ENCODE measurements at regions not wholly inside any gene's neighbourhood (a gene's known extent, or its start where the extent isn't known, plus 50 kb on each side); places are given as distances from the start of the nearest gene placed in this dataset.

DNA sequence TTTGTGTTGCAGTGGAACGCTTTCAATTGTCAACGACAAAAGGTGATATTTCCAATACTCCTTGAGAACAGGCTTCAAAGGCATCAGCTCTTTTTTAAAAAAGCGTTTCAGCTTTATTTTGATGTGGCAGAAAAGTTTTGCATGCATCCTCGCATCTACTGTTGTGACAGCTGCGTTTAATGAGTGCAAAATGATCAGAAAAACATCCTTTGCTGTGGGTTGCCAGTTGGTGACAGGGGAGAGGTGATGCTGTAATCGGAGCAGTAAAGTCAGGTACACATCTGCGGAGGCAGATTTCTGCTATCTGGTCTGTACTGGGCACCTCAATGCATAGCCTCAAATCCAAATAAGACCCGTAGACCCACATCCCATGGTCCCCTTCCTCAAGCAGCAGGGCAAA, 91.9 kb upstream of the POU3F3 start:
- Mint-ChIP-seq H3K36me3 (ENCODE audit: low read depth) (peaks cover 3% of the 10 kb centered on the region; the same call in 1 of the 3 replicates), H3K27ac (no peak overlapping the region), H3K27me3 (ENCODE audit: insufficient read depth, low read depth, poor library complexity) (peaks cover 4% of the 10 kb centered on the region), H3K9me3 (no peaks in the 10 kb centered on the region; the same call in 2 of the 3 replicates), H3K4me3 (no peak overlapping the region), H3K4me1 (peaks cover 33% of the 10 kb centered on the region)
- no peak overlapping the region for H3K27ac ChIP-seq (ENCODE audit: low read depth)
- no peak overlapping the region for H3K4me2 ChIP-seq
- TF ChIP-seq POLR2AphosphoS5 (IDR thresholded peaks at IDR 0.05; ENCODE audit: low read depth) (no peak), ZNF114 (CRISPR knock-in tag; IDR thresholded peaks at IDR 0.05) (no peak), CREB1 (CRISPR knock-in tag; IDR thresholded peaks at IDR 0.05; ENCODE audit: low read depth) (no peak), STAT1 (IDR thresholded peaks at IDR 0.05; ENCODE audit: unreplicated experiment) (no peak), NANOG (IDR thresholded peaks at IDR 0.05; ENCODE audit: borderline replicate concordance) (no peak), EZH2 (IDR thresholded peaks at IDR 0.05; ENCODE audit: low read depth, unreplicated experiment) (no peak), EZH2phosphoT487 (IDR thresholded peaks at IDR 0.05; ENCODE audit: unreplicated experiment) (no peak), JUNB (IDR thresholded peaks at IDR 0.05; ENCODE audit: unreplicated experiment) (no peak)
- TF ChIP-seq, protein P1, sequence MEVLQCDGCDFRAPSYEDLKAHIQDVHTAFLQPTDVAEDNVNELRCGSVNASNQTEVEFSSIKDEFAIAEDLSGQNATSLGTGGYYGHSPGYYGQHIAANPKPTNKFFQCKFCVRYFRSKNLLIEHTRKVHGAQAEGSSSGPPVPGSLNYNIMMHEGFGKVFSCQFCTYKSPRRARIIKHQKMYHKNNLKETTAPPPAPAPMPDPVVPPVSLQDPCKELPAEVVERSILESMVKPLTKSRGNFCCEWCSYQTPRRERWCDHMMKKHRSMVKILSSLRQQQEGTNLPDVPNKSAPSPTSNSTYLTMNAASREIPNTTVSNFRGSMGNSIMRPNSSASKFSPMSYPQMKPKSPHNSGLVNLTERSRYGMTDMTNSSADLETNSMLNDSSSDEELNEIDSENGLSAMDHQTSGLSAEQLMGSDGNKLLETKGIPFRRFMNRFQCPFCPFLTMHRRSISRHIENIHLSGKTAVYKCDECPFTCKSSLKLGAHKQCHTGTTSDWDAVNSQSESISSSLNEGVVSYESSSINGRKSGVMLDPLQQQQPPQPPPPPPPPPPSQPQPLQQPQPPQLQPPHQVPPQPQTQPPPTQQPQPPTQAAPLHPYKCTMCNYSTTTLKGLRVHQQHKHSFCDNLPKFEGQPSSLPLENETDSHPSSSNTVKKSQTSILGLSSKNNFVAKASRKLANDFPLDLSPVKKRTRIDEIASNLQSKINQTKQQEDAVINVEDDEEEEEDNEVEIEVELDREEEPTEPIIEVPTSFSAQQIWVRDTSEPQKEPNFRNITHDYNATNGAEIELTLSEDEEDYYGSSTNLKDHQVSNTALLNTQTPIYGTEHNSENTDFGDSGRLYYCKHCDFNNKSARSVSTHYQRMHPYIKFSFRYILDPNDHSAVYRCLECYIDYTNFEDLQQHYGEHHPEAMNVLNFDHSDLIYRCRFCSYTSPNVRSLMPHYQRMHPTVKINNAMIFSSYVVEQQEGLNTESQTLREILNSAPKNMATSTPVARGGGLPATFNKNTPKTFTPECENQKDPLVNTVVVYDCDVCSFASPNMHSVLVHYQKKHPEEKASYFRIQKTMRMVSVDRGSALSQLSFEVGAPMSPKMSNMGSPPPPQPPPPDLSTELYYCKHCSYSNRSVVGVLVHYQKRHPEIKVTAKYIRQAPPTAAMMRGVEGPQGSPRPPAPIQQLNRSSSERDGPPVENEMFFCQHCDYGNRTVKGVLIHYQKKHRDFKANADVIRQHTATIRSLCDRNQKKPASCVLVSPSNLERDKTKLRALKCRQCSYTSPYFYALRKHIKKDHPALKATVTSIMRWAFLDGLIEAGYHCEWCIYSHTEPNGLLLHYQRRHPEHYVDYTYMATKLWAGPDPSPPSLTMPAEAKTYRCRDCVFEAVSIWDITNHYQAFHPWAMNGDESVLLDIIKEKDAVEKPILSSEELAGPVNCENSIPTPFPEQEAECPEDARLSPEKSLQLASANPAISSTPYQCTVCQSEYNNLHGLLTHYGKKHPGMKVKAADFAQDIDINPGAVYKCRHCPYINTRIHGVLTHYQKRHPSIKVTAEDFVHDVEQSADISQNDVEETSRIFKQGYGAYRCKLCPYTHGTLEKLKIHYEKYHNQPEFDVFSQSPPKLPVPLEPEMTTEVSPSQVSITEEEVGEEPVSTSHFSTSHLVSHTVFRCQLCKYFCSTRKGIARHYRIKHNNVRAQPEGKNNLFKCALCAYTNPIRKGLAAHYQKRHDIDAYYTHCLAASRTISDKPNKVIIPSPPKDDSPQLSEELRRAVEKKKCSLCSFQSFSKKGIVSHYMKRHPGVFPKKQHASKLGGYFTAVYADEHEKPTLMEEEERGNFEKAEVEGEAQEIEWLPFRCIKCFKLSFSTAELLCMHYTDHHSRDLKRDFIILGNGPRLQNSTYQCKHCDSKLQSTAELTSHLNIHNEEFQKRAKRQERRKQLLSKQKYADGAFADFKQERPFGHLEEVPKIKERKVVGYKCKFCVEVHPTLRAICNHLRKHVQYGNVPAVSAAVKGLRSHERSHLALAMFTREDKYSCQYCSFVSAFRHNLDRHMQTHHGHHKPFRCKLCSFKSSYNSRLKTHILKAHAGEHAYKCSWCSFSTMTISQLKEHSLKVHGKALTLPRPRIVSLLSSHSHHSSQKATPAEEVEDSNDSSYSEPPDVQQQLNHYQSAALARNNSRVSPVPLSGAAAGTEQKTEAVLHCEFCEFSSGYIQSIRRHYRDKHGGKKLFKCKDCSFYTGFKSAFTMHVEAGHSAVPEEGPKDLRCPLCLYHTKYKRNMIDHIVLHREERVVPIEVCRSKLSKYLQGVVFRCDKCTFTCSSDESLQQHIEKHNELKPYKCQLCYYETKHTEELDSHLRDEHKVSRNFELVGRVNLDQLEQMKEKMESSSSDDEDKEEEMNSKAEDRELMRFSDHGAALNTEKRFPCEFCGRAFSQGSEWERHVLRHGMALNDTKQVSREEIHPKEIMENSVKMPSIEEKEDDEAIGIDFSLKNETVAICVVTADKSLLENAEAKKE (CRISPR knock-in tag; IDR thresholded peaks at IDR 0.05), result no peak
- TF ChIP-seq, protein P2, sequence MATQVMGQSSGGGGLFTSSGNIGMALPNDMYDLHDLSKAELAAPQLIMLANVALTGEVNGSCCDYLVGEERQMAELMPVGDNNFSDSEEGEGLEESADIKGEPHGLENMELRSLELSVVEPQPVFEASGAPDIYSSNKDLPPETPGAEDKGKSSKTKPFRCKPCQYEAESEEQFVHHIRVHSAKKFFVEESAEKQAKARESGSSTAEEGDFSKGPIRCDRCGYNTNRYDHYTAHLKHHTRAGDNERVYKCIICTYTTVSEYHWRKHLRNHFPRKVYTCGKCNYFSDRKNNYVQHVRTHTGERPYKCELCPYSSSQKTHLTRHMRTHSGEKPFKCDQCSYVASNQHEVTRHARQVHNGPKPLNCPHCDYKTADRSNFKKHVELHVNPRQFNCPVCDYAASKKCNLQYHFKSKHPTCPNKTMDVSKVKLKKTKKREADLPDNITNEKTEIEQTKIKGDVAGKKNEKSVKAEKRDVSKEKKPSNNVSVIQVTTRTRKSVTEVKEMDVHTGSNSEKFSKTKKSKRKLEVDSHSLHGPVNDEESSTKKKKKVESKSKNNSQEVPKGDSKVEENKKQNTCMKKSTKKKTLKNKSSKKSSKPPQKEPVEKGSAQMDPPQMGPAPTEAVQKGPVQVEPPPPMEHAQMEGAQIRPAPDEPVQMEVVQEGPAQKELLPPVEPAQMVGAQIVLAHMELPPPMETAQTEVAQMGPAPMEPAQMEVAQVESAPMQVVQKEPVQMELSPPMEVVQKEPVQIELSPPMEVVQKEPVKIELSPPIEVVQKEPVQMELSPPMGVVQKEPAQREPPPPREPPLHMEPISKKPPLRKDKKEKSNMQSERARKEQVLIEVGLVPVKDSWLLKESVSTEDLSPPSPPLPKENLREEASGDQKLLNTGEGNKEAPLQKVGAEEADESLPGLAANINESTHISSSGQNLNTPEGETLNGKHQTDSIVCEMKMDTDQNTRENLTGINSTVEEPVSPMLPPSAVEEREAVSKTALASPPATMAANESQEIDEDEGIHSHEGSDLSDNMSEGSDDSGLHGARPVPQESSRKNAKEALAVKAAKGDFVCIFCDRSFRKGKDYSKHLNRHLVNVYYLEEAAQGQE (IDR thresholded peaks at IDR 0.05; ENCODE audit: unreplicated experiment), result no peak
- TF ChIP-seq, protein P3, sequence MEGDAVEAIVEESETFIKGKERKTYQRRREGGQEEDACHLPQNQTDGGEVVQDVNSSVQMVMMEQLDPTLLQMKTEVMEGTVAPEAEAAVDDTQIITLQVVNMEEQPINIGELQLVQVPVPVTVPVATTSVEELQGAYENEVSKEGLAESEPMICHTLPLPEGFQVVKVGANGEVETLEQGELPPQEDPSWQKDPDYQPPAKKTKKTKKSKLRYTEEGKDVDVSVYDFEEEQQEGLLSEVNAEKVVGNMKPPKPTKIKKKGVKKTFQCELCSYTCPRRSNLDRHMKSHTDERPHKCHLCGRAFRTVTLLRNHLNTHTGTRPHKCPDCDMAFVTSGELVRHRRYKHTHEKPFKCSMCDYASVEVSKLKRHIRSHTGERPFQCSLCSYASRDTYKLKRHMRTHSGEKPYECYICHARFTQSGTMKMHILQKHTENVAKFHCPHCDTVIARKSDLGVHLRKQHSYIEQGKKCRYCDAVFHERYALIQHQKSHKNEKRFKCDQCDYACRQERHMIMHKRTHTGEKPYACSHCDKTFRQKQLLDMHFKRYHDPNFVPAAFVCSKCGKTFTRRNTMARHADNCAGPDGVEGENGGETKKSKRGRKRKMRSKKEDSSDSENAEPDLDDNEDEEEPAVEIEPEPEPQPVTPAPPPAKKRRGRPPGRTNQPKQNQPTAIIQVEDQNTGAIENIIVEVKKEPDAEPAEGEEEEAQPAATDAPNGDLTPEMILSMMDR (conservative IDR thresholded peaks at IDR 0.05; ENCODE audit: low read depth in 2 of 2), result no peak
- TF ChIP-seq, protein P4, sequence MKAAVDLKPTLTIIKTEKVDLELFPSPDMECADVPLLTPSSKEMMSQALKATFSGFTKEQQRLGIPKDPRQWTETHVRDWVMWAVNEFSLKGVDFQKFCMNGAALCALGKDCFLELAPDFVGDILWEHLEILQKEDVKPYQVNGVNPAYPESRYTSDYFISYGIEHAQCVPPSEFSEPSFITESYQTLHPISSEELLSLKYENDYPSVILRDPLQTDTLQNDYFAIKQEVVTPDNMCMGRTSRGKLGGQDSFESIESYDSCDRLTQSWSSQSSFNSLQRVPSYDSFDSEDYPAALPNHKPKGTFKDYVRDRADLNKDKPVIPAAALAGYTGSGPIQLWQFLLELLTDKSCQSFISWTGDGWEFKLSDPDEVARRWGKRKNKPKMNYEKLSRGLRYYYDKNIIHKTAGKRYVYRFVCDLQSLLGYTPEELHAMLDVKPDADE (IDR thresholded peaks at IDR 0.05), result no peak
- H3K4me1 ChIP-seq (ENCODE audit: insufficient read depth), result peaks cover 16% of the 10 kb centered on the region
- peaks cover 7% of the 10 kb centered on the region; the same call in 1 of the 2 replicates for H3F3A ChIP-seq (replicated peaks; ENCODE audit: low read depth)
- H4K20me1 ChIP-seq (replicated peaks; ENCODE audit: insufficient read depth), result no peaks in the 10 kb centered on the region
- DNase-seq (ENCODE audit: low spot score), result no peak
- 0 out of 2 replicates have a peak, but pooled peaks cover 4% of the 10 kb centered on the region for H3K9me2 ChIP-seq (ENCODE audit: insufficient read depth)
- H3K36me3 ChIP-seq (ENCODE audit: insufficient read depth), result no peaks in the 10 kb centered on the region
- no peak overlapping the region for H3K4me3 ChIP-seq
- H2AFZ ChIP-seq, result no peak overlapping the region
- ATAC-seq, result no peak
- no peaks in the 10 kb centered on the region for H3K79me2 ChIP-seq (replicated peaks; ENCODE audit: insufficient read depth)
- no peaks in the 10 kb centered on the region for H3K27me3 ChIP-seq (ENCODE audit: insufficient read depth)
